Effector memory CD8-positive, alpha-beta T cell (primary cell): ENCODE measurements at regions not wholly inside any gene's neighbourhood (a gene's known extent, or its start where the extent isn't known, plus 50 kb on each side); places are given as distances from the start of the nearest gene placed in this dataset.

ENCODE experiments used
- ATAC-seq: fragments of 150-1000 bp; cut with Tn5 transposase; replicated peaks from 2 replicates; pipeline ENCODE4 v1.10.0; 2021; ENCODE audit warnings: mild to moderate bottlenecking, moderate library complexity
- DNase-seq, 3 experiments: peaks; one replicate each; pipeline ENCODE4 v3.0.0; 2021
- H3K27ac Mint-ChIP-seq, 2 donors: one replicate each; pipeline ENCODE4 v1.8.0; 2022; ENCODE audit warnings: mild to moderate bottlenecking in 2 of 2, mixed read lengths in 2 of 2, moderate library complexity in 2 of 2
- H3K27me3 Mint-ChIP-seq, 2 donors: one replicate each; pipeline ENCODE4 v1.8.0; 2022; ENCODE audit warnings: mixed read lengths in 2 of 2
- H3K36me3 Mint-ChIP-seq: one replicate; pipeline ENCODE4 v1.8.0; 2022; ENCODE audit warnings: mild to moderate bottlenecking, moderate library complexity, mixed read lengths; ENCODE audit not compliant: insufficient read depth
- H3K4me1 Mint-ChIP-seq, 2 donors: one replicate each; pipeline ENCODE4 v1.8.0; 2022; ENCODE audit warnings: low read depth in 2 of 2, mixed read lengths in 2 of 2
- H3K4me3 Mint-ChIP-seq, 2 donors: one replicate each; pipeline ENCODE4 v1.8.0; 2022; ENCODE audit warnings: mild to moderate bottlenecking in 2 of 2, mixed read lengths in 2 of 2, moderate library complexity in 2 of 2
- H3K9me3 Mint-ChIP-seq, 2 donors: one replicate each; pipeline ENCODE4 v1.8.0; 2022; ENCODE audit warnings: mixed read lengths in 2 of 2

- ATAC-seq (no peak), DNase-seq (no peak)
- H3K9me3 Mint-ChIP-seq = no peaks in the 10 kb centered on the region
- no peaks in the 10 kb centered on the region for H3K36me3 Mint-ChIP-seq
- no peak overlapping the region for H3K4me3 Mint-ChIP-seq
- H3K27me3 Mint-ChIP-seq = peaks cover 0 to 8% of the 10 kb centered on the region in 2 donors
- no peaks in the 10 kb centered on the region for H3K4me1 Mint-ChIP-seq
- H3K27ac Mint-ChIP-seq = no peak overlapping the region
These were observed 679.8 kb upstream of the NECTIN3 start for GRCh38 chr3:110391640-110392395.

- peaks cover 0 to 8% of the 10 kb centered on the region in 2 donors for H3K27me3 Mint-ChIP-seq
- ATAC-seq = no peak
- no peak overlapping the region for H3K4me3 Mint-ChIP-seq
These were observed 677.7 kb upstream of the NECTIN3 start for GRCh38 chr3:110393941-110394340.

GRCh38 chr3:110397115-110397514, 674.5 kb upstream of the NECTIN3 start:
- H3K4me1 Mint-ChIP-seq = no peaks in the 10 kb centered on the region
- H3K9me3 Mint-ChIP-seq = peaks cover 0 to 4% of the 10 kb centered on the region in 2 donors
- no peak overlapping the region for H3K4me3 Mint-ChIP-seq
- no peak for ATAC-seq
- H3K27me3 Mint-ChIP-seq = peaks cover 0 to 8% of the 10 kb centered on the region in 2 donors
- no peaks in the 10 kb centered on the region for H3K36me3 Mint-ChIP-seq
- no peak overlapping the region for H3K27ac Mint-ChIP-seq
- no peak for DNase-seq

More at GRCh38 chr3:110393941-110394340, 677.7 kb upstream of the NECTIN3 start:
- Mint-ChIP-seq H3K9me3 (no peaks in the 10 kb centered on the region), H3K36me3 (no peaks in the 10 kb centered on the region), H3K27ac (no peak overlapping the region), H3K4me1 (no peaks in the 10 kb centered on the region)
- DNase-seq = no peak

- ATAC-seq (no peak), DNase-seq (no peak)
- H3K9me3 Mint-ChIP-seq = peaks cover 0 to 4% of the 10 kb centered on the region in 2 donors
- no peaks in the 10 kb centered on the region for H3K4me1 Mint-ChIP-seq
- no peaks in the 10 kb centered on the region for H3K27me3 Mint-ChIP-seq
- H3K4me3 Mint-ChIP-seq = no peak overlapping the region
- H3K36me3 Mint-ChIP-seq = no peaks in the 10 kb centered on the region
- H3K27ac Mint-ChIP-seq = no peak overlapping the region
These were observed 671.3 kb upstream of the NECTIN3 start for GRCh38 chr3:110400315-110400714.

- Mint-ChIP-seq H3K4me3 (no peak overlapping the region), H3K36me3 (no peaks in the 10 kb centered on the region), H3K9me3 (peaks cover 0 to 2% of the 10 kb centered on the region in 2 donors), H3K27ac (no peak overlapping the region), H3K4me1 (no peaks in the 10 kb centered on the region), H3K27me3 (no peaks in the 10 kb centered on the region)
- DNase-seq (no peak), ATAC-seq (no peak)
These were observed 665.6 kb upstream of the NECTIN3 start for GRCh38 chr3:110405830-110406585.

GRCh38 chr3:110413266-110413665, 658.4 kb upstream of the NECTIN3 start:
- ATAC-seq (no peak), DNase-seq (no peak)
- Mint-ChIP-seq H3K27me3 (peaks cover 0 to 5% of the 10 kb centered on the region in 2 donors), H3K9me3 (peaks cover 0 to 2% of the 10 kb centered on the region in 2 donors), H3K27ac (no peak overlapping the region), H3K36me3 (no peaks in the 10 kb centered on the region), H3K4me3 (no peak overlapping the region), H3K4me1 (no peaks in the 10 kb centered on the region)

- no peak overlapping the region for H3K4me3 Mint-ChIP-seq
- DNase-seq = no peak
- no peak overlapping the region for H3K27ac Mint-ChIP-seq
- no peak for ATAC-seq
- H3K36me3 Mint-ChIP-seq = no peaks in the 10 kb centered on the region
- H3K27me3 Mint-ChIP-seq = peaks cover 0 to 5% of the 10 kb centered on the region in 2 donors
- H3K9me3 Mint-ChIP-seq = peaks cover 0 to 2% of the 10 kb centered on the region in 2 donors
- no peaks in the 10 kb centered on the region for H3K4me1 Mint-ChIP-seq
These were observed 657.5 kb upstream of the NECTIN3 start for GRCh38 chr3:110413807-110414748.

GRCh38 chr3:110414855-110415254, 656.8 kb upstream of the NECTIN3 start:
- no peak overlapping the region for H3K4me3 Mint-ChIP-seq
- ATAC-seq (no peak), DNase-seq (no peak)
- H3K4me1 Mint-ChIP-seq = no peaks in the 10 kb centered on the region
- no peaks in the 10 kb centered on the region for H3K36me3 Mint-ChIP-seq
- H3K27ac Mint-ChIP-seq = no peak overlapping the region
- peaks cover 0 to 5% of the 10 kb centered on the region in 2 donors for H3K27me3 Mint-ChIP-seq
- peaks cover 0 to 2% of the 10 kb centered on the region in 2 donors for H3K9me3 Mint-ChIP-seq

GRCh38 chr3:110419096-110419495, 652.5 kb upstream of the NECTIN3 start:
- H3K27me3 Mint-ChIP-seq = peaks cover 0 to 5% of the 10 kb centered on the region in 2 donors

GRCh38 chr3:110419601-110420000, 652.0 kb upstream of the NECTIN3 start:
- Mint-ChIP-seq H3K4me3 (no peak overlapping the region), H3K9me3 (peaks cover 0 to 2% of the 10 kb centered on the region in 2 donors), H3K36me3 (no peaks in the 10 kb centered on the region), H3K4me1 (peaks cover 0 to 2% of the 10 kb centered on the region in 2 donors), H3K27me3 (peaks cover 0 to 5% of the 10 kb centered on the region in 2 donors), H3K27ac (no peak overlapping the region)
- DNase-seq = no peak
- no peak for ATAC-seq

More at GRCh38 chr3:110419096-110419495, 652.5 kb upstream of the NECTIN3 start:
- H3K4me3 Mint-ChIP-seq = no peak overlapping the region
- ATAC-seq = no peak
- no peaks in the 10 kb centered on the region for H3K36me3 Mint-ChIP-seq
- peaks cover 0 to 2% of the 10 kb centered on the region in 2 donors for H3K4me1 Mint-ChIP-seq
- DNase-seq = no peak
- H3K27ac Mint-ChIP-seq = no peak overlapping the region
- H3K9me3 Mint-ChIP-seq = peaks cover 0 to 2% of the 10 kb centered on the region in 2 donors

- no peak for ATAC-seq
- DNase-seq = no peak
- Mint-ChIP-seq H3K4me3 (no peak overlapping the region), H3K27ac (no peak overlapping the region), H3K9me3 (peaks cover 0 to 1% of the 10 kb centered on the region in 2 donors), H3K4me1 (peaks cover 0 to 2% of the 10 kb centered on the region in 2 donors), H3K27me3 (peaks cover 0 to 2% of the 10 kb centered on the region in 2 donors), H3K36me3 (no peaks in the 10 kb centered on the region)
These were observed 651.4 kb upstream of the NECTIN3 start for GRCh38 chr3:110420158-110420641.

GRCh38 chr3:110423276-110423675, 648.3 kb upstream of the NECTIN3 start:
- Mint-ChIP-seq H3K27ac (no peak overlapping the region), H3K9me3 (no peaks in the 10 kb centered on the region), H3K4me3 (no peak overlapping the region), H3K27me3 (no peaks in the 10 kb centered on the region), H3K36me3 (no peaks in the 10 kb centered on the region), H3K4me1 (peaks cover 0 to 2% of the 10 kb centered on the region in 2 donors)
- DNase-seq = no peak
- ATAC-seq = no peak

GRCh38 chr3:110430146-110430545, 641.5 kb upstream of the NECTIN3 start:
- no peak overlapping the region for H3K4me3 Mint-ChIP-seq
- H3K27me3 Mint-ChIP-seq = no peaks in the 10 kb centered on the region
- H3K36me3 Mint-ChIP-seq = no peaks in the 10 kb centered on the region
- ATAC-seq (no peak), DNase-seq (no peak)
- no peaks in the 10 kb centered on the region for H3K9me3 Mint-ChIP-seq
- H3K4me1 Mint-ChIP-seq = no peaks in the 10 kb centered on the region
- H3K27ac Mint-ChIP-seq = no peak overlapping the region
